ENCODE measurements at regions not wholly inside any gene's neighbourhood (a gene's known extent, or its start where the extent isn't known, plus 50 kb on each side); places are given as distances from the start of the nearest gene placed in this dataset.
"Not testable (repeated sequence)": the region's sequence is repeated elsewhere in the genome, so short reads cannot be mapped to it uniquely, and the experiment has no call there.

- H3K36me3 ChIP-seq, result no peaks in the 10 kb centered on the region
- DNase-seq (ENCODE audit: low spot score in 2 of 2), result no peak
- TF ChIP-seq CTCF (IDR thresholded peaks at IDR 0.05) (no peak), POLR2AphosphoS5 (IDR thresholded peaks at IDR 0.05) (no peak), EP300 (IDR thresholded peaks at IDR 0.05) (no peak), POLR2A (IDR thresholded peaks at IDR 0.05) (no peak)
- 79% methylated on average over 10 of the region's 10 CpGs for WGBS
- H3K27ac ChIP-seq, result no peak overlapping the region
- H3K27me3 ChIP-seq, result no peaks in the 10 kb centered on the region
- H3K4me3 ChIP-seq, result no peak overlapping the region
- no peaks in the 10 kb centered on the region for H3K9me3 ChIP-seq
- H3K4me1 ChIP-seq, result no peaks in the 10 kb centered on the region
Measured at GRCh38 chr13:21246761-21247452, 70.4 kb downstream of the MRPL57 start.

GRCh38 chr13:21256351-21256761, 79.9 kb downstream of the MRPL57 start:
- Histone ChIP-seq H3K27me3 (no peaks in the 10 kb centered on the region), H3K36me3 (no peaks in the 10 kb centered on the region), H3K4me1 (no peaks in the 10 kb centered on the region), H3K27ac (no peak overlapping the region), H3K4me3 (no peak overlapping the region), H3K9me3 (no peaks in the 10 kb centered on the region)
- WGBS, result 71% methylated on average over 6 of the region's 6 CpGs
- TF ChIP-seq POLR2A (IDR thresholded peaks at IDR 0.05) (no peak), EP300 (IDR thresholded peaks at IDR 0.05) (no peak), CTCF (IDR thresholded peaks at IDR 0.05) (no peak), POLR2AphosphoS5 (IDR thresholded peaks at IDR 0.05) (no peak)
- no peak for DNase-seq (ENCODE audit: low spot score in 2 of 2)

GRCh38 chr13:21256891-21257290, 80.4 kb downstream of the MRPL57 start:
- no peak for TF ChIP-seq POLR2A (IDR thresholded peaks at IDR 0.05)
- TF ChIP-seq CTCF (IDR thresholded peaks at IDR 0.05), result no peak
- TF ChIP-seq POLR2AphosphoS5 (IDR thresholded peaks at IDR 0.05), result no peak
- TF ChIP-seq EP300 (IDR thresholded peaks at IDR 0.05), result no peak
- Histone ChIP-seq H3K27ac (no peak overlapping the region), H3K9me3 (no peaks in the 10 kb centered on the region), H3K36me3 (no peaks in the 10 kb centered on the region), H3K27me3 (no peaks in the 10 kb centered on the region), H3K4me3 (no peak overlapping the region), H3K4me1 (no peaks in the 10 kb centered on the region)
- no peak for DNase-seq (ENCODE audit: low spot score in 2 of 2)
- 77% methylated on average over 1 of the region's 2 CpGs for WGBS

GRCh38 chr13:21259571-21260455, 83.4 kb downstream of the MRPL57 start:
- Histone ChIP-seq H3K27ac (no peak overlapping the region), H3K27me3 (no peaks in the 10 kb centered on the region), H3K36me3 (no peaks in the 10 kb centered on the region), H3K4me3 (no peak overlapping the region), H3K9me3 (no peaks in the 10 kb centered on the region), H3K4me1 (no peaks in the 10 kb centered on the region)
- TF ChIP-seq EP300 (IDR thresholded peaks at IDR 0.05) (no peak), CTCF (IDR thresholded peaks at IDR 0.05) (no peak)
- 93% methylated on average over 43 of the region's 57 CpGs for WGBS
- DNase-seq (ENCODE audit: low spot score in 2 of 2), result no peak

- DNase-seq (ENCODE audit: low spot score in 2 of 2); H3K4me1 ChIP-seq: not testable (repeated sequence)
- 95% methylated on average over 20 of the region's 35 CpGs for WGBS
Measured at GRCh38 chr13:21260561-21261290, 84.3 kb downstream of the MRPL57 start.

GRCh38 chr13:21261487-21262216, 85.2 kb downstream of the MRPL57 start:
- not testable (repeated sequence) for DNase-seq (ENCODE audit: low spot score in 2 of 2)

More at GRCh38 chr13:21260561-21261290, 84.3 kb downstream of the MRPL57 start:
- not testable (repeated sequence) for H3K27ac ChIP-seq, H3K27me3 ChIP-seq, H3K4me3 ChIP-seq, H3K9me3 ChIP-seq, H3K36me3 ChIP-seq

GRCh38 chr13:21263909-21264308, 87.5 kb downstream of the MRPL57 start:
- H3K4me1 ChIP-seq; H3K27ac ChIP-seq; H3K36me3 ChIP-seq; H3K4me3 ChIP-seq; DNase-seq (ENCODE audit: low spot score in 2 of 2); H3K9me3 ChIP-seq; H3K27me3 ChIP-seq: not testable (repeated sequence)
- WGBS, result 80% methylated on average over 3 of the region's 4 CpGs

More at GRCh38 chr13:21261487-21262216, 85.2 kb downstream of the MRPL57 start:
- H3K4me1 ChIP-seq, H3K4me3 ChIP-seq, H3K9me3 ChIP-seq, H3K27ac ChIP-seq, H3K36me3 ChIP-seq, H3K27me3 ChIP-seq: not testable (repeated sequence)
- WGBS, result 67% methylated on average over 2 of the region's 9 CpGs

GRCh38 chr13:21268485-21268884, 92.0 kb downstream of the MRPL57 start:
- H3K36me3 ChIP-seq; H3K9me3 ChIP-seq; H3K27ac ChIP-seq; H3K4me1 ChIP-seq; H3K27me3 ChIP-seq; DNase-seq (ENCODE audit: low spot score in 2 of 2); H3K4me3 ChIP-seq: not testable (repeated sequence)
- 25% methylated on average over 1 of the region's 1 CpG for WGBS
